Sciatic nerve (tissue), 2 donors: ENCODE measurements at regions not wholly inside any gene's neighbourhood (a gene's known extent, or its start where the extent isn't known, plus 50 kb on each side); places are given as distances from the start of the nearest gene placed in this dataset.

Experiments used
- ATAC-seq: fragments of 200-7000 bp; cut with Tn5 transposase; one replicate; pipeline ENCODE4 v1.9.1; 2020; ENCODE audit warnings: mild to moderate bottlenecking, moderate library complexity
- DNase-seq: peaks from one replicate; pipeline ENCODE4 v3.0.0-alpha.2; 2020; ENCODE audit warnings: low spot score
- intact Hi-C: fragments of 100-400 bp; cut with DNase I; formaldehyde crosslinking; loops from one replicate; pipeline ENCODE4 v1.14.2; 2022
- donor health status: DM: no; HTN: no; CAD: no.
- donor health status: DM: no; HTN: no; CAD: no.

GRCh38 chr2:147792966-147793617, 51.7 kb upstream of the ACVR2A start:
- DNase-seq: no peak
- intact Hi-C loops: no loop called here

GRCh38 chr2:147790580-147790979, 54.2 kb upstream of the ACVR2A start:
- intact Hi-C loops: no loop called here
- ATAC-seq (no peak), DNase-seq (no peak)

More at GRCh38 chr2:147792966-147793617, 51.7 kb upstream of the ACVR2A start:
- ATAC-seq: no peak

GRCh38 chr2:147789720-147790119, 55.1 kb upstream of the ACVR2A start:
- DNase-seq: no peak
- intact Hi-C loops: no loop called here
- no peak for ATAC-seq

GRCh38 chr2:147789287-147789686, 55.5 kb upstream of the ACVR2A start:
- intact Hi-C loops: no loop called here
- DNase-seq (no peak), ATAC-seq (no peak)

GRCh38 chr2:147782141-147782930, 62.5 kb upstream of the ACVR2A start:
- intact Hi-C loops: no loop called here
- DNase-seq: no peak
- no peak for ATAC-seq

DNA sequence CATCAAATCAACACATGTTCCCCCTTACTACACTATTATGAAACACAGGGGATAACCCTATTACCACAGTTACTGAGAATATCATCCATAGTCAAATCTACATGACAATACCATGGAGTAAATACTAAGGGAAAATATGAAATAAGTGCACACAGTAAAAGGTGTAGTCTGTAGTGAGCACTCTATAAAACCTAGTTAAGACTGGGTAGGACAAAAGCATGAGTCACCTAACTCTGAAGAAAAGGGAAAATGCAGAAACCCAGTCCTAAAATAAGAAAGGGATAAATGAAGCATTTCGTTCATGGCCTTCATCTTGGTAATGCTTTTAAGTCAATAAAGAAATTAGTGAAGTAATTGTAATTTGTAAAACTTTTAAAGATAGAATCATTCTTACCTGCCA, 65.4 kb upstream of the ACVR2A start:
- ATAC-seq (no peak), DNase-seq (no peak)
- intact Hi-C loops: no loop called here

DNA sequence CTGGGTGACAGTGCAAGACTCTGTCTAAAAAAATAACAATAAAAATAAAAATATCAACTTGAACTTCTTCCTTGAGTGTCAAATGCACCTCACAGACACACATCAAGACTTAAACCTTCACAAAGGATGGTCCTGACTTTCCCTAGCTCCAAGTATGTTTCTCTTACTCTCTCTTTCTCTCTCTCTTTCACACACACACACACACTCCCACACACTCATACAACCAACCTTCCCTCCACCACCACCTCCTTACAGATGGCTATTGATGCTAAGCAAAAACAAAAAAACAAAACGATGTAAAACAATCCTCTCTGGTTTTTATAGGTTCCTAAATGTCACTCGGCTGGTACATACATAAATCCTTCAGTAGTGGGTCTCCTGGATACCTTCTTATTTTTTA, 67.4 kb upstream of the ACVR2A start:
- DNase-seq (no peak), ATAC-seq (no peak)
- intact Hi-C loops: no loop called here

DNA sequence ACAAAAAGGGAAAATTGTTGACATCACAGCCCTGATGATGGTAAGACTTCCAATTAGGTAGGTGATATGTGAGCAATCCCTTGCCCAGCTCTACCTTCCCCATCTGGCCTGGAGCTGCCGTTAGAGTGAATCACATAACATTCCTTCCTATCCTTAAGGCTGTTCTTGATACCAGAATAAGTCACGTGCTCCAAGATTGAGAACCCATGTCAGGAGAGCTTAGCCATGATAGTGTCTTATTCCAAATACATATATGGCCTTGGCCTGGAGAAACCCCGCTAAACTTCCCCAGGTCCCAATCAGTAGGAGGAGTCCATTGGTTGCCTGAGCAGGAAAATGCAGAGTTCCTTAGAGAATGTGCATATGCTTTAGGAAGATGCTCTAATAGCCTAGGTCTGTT, 70.0 kb upstream of the ACVR2A start:
- intact Hi-C loops: no loop called here
- ATAC-seq (no peak), DNase-seq (no peak)

- intact Hi-C loops: no loop called here
- ATAC-seq (no peak), DNase-seq (no peak)
Measured at GRCh38 chr2:147773479-147773878, 71.3 kb upstream of the ACVR2A start.

DNA sequence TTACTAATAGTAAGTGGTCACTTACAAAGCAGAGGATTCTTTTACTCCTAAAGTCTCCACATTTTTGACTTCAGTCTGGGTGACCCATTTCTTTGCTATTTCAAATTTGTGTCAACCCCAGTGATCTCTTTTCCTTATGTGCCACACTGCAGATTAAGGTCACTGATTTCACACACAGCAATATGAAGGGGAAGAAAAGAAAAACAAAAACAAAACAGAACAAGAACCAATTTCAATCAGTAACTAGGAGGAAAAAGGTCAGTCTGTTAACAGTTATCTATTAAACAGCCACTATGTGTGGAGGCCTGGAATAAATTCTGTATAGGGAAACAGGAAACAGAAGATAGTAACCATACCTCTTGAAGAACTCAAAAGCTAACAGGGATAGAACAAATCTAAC, 72.0 kb upstream of the ACVR2A start:
- ATAC-seq: no peak

DNA sequence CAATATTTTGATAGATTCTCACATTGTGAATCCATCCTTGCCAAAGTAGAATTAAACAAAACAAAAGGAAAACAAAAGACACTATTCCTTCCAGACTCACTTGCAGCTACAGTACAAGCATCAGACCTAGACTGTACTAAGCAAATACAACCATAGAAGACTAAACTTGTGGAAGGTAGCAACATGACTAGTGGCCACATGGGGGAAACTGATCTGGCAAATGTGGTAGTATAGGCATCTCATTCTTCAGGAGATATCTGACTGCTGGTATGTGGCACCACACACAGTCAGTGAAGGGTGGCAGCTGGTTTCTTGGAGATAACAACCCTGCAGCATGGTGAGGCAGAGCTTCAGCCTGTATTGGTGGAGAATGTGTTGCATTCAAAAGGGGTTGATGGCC, 81.0 kb upstream of the ACVR2A start:
- ATAC-seq (no peak), DNase-seq (no peak)
- intact Hi-C loops: no loop called here

More for the DNA sequence above, 72.0 kb upstream of the ACVR2A start:
- intact Hi-C loops: no loop called here
- DNase-seq: no peak

DNA sequence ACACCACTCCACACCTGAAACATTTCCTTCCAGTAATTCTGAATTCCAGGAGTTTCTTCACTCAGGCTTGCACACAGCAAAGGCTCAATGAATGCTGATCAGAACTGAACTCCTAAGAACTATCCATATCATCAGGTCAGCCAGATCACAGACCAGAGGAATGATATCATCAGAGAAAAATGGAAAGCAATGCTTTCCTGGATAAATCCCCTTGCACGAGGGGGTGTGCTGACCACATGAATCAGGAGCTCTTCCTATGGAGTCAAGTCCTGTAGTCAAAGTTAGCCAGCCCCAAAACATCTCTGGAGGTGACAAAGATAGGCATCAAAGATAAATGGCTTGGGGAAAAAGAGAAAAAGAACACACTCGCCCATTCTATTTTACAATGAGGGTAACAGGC, 83.8 kb upstream of the ACVR2A start:
- no peak for ATAC-seq
- intact Hi-C loops: no loop called here
- no peak for DNase-seq

DNA sequence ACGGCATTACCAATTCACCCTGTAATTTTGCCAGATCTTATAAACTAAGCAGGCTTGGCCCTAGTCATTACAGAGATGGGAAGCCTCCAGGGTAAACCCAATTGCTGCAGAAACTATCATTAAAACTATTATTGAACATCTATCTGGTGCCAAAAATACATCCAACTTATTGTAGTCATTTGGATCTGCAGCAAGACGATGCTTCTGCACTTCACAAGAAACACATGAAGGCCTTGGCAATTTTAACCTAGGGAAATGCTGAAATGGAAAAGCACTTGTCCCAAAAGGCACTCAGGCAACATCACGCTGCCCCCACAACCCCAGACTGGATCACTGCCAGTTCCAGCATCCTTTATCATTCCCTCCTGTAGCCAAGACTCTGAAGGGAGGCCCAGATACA, 85.3 kb upstream of the ACVR2A start:
- no peak for ATAC-seq
- no peak for DNase-seq
- intact Hi-C loops: no loop called here

DNA sequence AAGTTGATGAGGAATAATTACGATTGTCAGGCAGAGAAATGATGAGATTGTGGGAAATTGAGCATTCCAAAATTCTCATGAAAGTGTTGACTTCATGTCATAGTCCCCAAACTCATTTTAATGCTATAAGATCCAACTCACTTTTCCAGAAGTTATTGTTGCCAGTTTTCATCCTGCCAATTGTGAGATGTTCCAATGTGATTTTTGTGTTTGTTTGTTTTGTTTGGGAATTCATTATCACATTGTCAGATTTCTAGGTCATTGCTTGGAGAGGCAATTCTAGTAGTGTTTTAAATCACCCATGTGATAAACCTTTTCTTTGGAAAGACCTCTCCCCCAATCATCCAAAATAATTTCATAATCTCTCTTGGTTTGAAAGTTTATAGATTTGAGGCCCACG, 86.0 kb upstream of the ACVR2A start:
- ATAC-seq (no peak), DNase-seq (no peak)
- intact Hi-C loops: no loop called here

GRCh38 chr2:147756069-147756468, 88.8 kb upstream of the ACVR2A start:
- intact Hi-C loops: no loop called here
- DNase-seq (no peak), ATAC-seq (no peak)

DNA sequence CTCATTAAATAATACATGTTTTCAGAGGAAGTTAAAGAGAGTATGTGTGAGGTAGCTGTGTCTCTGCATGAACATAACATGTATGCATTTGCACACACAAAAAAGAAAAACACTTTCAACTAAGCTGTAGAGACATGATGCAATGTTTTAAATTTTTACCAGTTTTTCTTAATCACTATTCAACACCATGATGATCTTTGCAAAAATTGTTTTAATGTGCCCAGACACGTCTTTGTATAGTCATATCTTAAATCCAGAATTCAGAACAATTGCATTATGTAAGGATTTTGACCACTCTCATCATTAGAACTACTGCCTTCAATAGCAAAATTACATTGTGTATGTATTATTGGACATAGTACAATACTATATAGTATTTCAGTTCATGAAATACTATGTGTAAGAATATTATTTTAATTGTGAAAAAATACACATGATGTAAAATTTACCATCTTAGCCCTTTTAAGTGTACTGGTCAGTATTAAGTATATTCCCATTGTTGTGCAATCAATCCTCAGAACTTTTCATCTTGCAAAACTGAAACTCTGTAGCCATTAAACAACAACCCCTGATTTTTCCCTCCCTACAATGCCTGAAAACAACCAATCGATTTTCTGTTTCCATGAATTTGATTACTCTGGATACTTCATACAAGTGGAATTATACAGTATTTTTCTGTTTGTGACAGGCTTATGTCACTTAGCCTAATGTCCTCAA, 104.5 kb upstream of the ACVR2A start:
- DNase-seq (no peak), ATAC-seq (no peak)
- intact Hi-C loops: no loop called here

GRCh38 chr2:147739508-147739907, 105.3 kb upstream of the ACVR2A start:
- DNase-seq (no peak), ATAC-seq (no peak)
- intact Hi-C loops: no loop called here

- DNase-seq: no peak
- no peak for ATAC-seq
Measured at GRCh38 chr2:147718831-147719230, 126.0 kb upstream of the ACVR2A start.

DNA sequence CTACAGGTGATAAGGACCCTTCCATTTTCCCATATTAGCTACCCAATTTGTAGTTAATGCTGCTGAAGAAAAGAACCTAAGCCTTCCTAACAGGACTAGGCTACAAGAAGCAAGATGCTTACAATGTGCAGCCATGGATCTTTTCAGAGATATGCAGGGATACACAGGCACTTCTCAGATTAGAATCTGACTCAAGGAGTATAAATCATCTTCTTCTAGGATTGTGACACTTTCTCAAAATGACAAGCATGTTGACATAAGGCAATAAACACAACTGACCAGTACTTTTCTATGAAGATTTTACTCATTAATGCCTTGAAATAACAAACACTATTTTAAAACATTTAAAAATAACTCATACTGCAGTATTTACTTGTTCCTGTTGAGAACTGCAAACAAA, 127.9 kb upstream of the ACVR2A start:
- intact Hi-C loops: no loop called here
- DNase-seq: no peak
- no peak for ATAC-seq

More at GRCh38 chr2:147718831-147719230, 126.0 kb upstream of the ACVR2A start:
- intact Hi-C loops: no loop called here

GRCh38 chr2:147715807-147716206, 129.0 kb upstream of the ACVR2A start:
- intact Hi-C loops: no loop called here
- ATAC-seq (no peak), DNase-seq (no peak)
